Activated naive CD8-positive, alpha-beta T cell treated with anti-CD3 and anti-CD28 coated beads, Interleukin-2, amount 10 ng/mL, durations not matched to agents 7 days and 5 days (primary cell): ENCODE measurements at regions not wholly inside any gene's neighbourhood (a gene's known extent, or its start where the extent isn't known, plus 50 kb on each side); places are given as distances from the start of the nearest gene placed in this dataset.

ENCODE experiments used
- ATAC-seq: fragments of 150-1000 bp; cut with Tn5 transposase; one replicate; pipeline ENCODE4 v1.10.0; 2021; ENCODE audit warnings: low read depth, moderate library complexity
- POLR2A ChIA-PET: fragments of 350-600 bp; sonication (Branson Sonifier 250); formaldehyde crosslinking; loops from one replicate; lab custom pipeline; 2021; ENCODE audit warnings: antibody characterized with exemption; lab: Charles Lee
- DNase-seq: peaks from one replicate; pipeline ENCODE4 v3.0.0; 2021
- H3K27ac Mint-ChIP-seq: one replicate; pipeline ENCODE4 v1.8.0; 2022; ENCODE audit warnings: mild to moderate bottlenecking, mixed read lengths
- H3K27me3 Mint-ChIP-seq: one replicate; pipeline ENCODE4 v1.8.0; 2022; ENCODE audit warnings: mild to moderate bottlenecking, moderate library complexity, mixed read lengths
- H3K36me3 Mint-ChIP-seq: one replicate; pipeline ENCODE4 v1.8.0; 2021; ENCODE audit warnings: mild to moderate bottlenecking, mixed read lengths
- H3K4me1 Mint-ChIP-seq: one replicate; pipeline ENCODE4 v1.8.0; 2021; ENCODE audit warnings: mixed read lengths
- H3K4me3 Mint-ChIP-seq: one replicate; pipeline ENCODE4 v1.8.0; 2022; ENCODE audit warnings: mild to moderate bottlenecking, moderate library complexity, mixed read lengths
- H3K9me3 Mint-ChIP-seq: one replicate; pipeline ENCODE4 v1.8.0; 2021; ENCODE audit warnings: mixed read lengths

GRCh38 chr20:40805592-40805991 is 116.6 kb upstream of the MAFB start:
- no peak overlapping the region for H3K4me3 Mint-ChIP-seq
- DNase-seq (no peak), ATAC-seq (no peak)
- H3K9me3 Mint-ChIP-seq = no peaks in the 10 kb centered on the region
- POLR2A ChIA-PET = no interaction called here
- H3K36me3 Mint-ChIP-seq = no peaks in the 10 kb centered on the region
- H3K27ac Mint-ChIP-seq = no peak overlapping the region
- peaks cover 16% of the 10 kb centered on the region for H3K27me3 Mint-ChIP-seq
- H3K4me1 Mint-ChIP-seq = peaks cover 3% of the 10 kb centered on the region

DNA sequence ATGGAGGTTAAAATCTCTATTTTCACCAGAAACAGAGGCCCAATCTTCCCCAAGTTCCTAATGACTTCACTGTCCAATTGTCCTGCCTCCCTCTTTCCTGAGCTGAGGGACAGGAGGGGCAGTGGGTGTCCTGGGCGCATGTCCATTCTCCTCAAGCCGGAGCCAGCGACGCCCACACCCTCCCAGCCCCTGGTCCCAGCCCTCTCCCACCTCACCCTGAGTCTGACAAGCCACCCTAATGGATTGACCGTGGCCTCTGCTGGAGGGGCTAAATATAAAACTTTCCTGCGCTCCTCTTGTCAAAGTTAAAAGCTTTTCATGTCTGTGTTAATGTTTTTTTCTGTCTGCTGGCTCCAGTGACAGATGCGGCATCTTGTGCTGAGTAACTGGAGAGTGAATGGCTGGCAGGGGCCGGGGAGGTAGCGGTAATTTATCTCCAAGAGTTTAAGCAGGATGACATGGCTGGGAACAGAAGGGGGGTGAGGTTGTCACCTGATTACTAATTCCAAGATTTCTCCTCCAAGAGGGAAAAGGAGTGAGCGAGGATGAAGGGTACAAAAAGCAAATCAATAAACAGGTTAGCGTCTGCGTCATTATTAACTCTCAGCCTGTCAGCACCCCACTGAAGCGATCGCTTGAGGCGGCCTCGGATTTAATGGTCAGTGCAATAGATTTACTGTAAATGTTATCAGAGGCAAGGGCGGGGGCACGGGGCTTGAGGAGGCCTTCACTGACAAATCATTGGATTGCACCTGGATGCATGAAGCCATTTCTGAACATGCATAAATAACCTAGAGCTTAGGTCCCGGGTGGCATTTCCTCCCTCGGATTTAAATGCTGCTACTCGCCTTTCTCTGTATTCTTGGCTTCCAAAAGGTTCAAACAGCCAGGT is 118.1 kb upstream of the MAFB start:
- ATAC-seq (no peak), DNase-seq (no peak)
- peaks cover 7% of the 10 kb centered on the region for H3K27me3 Mint-ChIP-seq
- H3K27ac Mint-ChIP-seq = no peak overlapping the region
- POLR2A ChIA-PET = no interaction called here
- no peaks in the 10 kb centered on the region for H3K36me3 Mint-ChIP-seq
- peaks cover 3% of the 10 kb centered on the region for H3K4me1 Mint-ChIP-seq
- H3K4me3 Mint-ChIP-seq = no peak overlapping the region
- no peaks in the 10 kb centered on the region for H3K9me3 Mint-ChIP-seq

DNA sequence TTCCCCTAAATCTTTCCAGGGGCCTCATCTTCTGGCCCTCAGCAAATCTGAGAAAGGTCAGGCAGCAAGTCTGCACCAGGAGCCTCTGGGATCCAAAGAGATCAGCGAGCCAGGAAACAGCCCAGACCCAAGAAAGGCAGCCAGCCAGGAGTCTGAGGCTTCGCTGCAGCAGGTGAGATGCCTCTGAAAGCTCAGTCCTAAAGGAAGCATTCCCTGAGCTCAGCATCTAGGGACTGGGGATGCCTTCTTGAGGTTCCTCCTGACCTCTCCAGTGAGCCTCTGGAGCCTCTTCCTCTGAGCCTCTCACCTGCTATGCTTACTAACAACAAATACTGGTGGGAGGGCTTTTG is 118.8 kb upstream of the MAFB start:
- no peaks in the 10 kb centered on the region for H3K36me3 Mint-ChIP-seq
- ATAC-seq (no peak), DNase-seq (no peak)
- no peak overlapping the region for H3K27ac Mint-ChIP-seq
- H3K27me3 Mint-ChIP-seq = peaks cover 7% of the 10 kb centered on the region
- H3K4me1 Mint-ChIP-seq = peaks cover 3% of the 10 kb centered on the region
- no peak overlapping the region for H3K4me3 Mint-ChIP-seq
- H3K9me3 Mint-ChIP-seq = no peaks in the 10 kb centered on the region
- POLR2A ChIA-PET = no interaction called here

DNA sequence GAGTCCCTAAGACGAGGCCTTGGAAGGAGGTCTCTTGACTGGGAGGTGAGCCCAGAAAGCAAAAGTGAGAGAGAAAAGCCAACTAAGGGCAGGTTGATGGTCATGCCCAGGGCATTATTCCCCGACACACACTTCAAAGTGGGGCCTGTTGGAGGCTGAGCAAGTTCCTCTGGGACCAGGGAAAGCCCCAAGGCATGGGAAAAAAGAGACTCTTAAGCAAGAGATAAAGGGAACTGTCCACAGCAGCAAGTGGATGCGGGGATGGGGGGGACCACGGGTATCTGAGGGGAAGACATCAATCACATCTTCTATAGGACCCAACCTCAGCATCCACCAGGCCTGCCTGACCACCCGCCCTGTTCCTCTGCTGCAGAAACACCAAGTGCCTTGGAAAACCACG is 119.9 kb upstream of the MAFB start:
- H3K9me3 Mint-ChIP-seq = no peaks in the 10 kb centered on the region
- POLR2A ChIA-PET = no interaction called here
- DNase-seq = no peak

DNA sequence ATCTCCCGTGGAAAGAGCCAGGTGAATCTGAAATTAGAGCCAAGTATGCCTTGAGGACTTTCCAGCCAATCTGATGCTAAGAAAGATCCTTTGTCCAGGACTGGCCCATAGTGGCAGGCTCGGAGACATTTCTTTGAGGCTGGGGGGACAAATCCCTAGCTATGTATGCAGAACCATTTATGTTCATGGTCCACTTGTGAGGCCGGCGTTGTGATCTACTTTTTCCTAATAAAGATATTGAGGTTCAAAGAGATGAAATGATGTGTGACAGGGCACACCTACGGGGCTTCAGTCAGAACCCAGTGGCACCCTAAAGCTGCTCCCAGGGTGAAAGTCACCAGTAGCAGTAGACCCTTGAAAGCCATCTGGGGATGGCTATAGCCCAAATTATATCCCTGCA is 120.3 kb upstream of the MAFB start:
- peaks cover 3% of the 10 kb centered on the region for H3K4me1 Mint-ChIP-seq
- H3K27me3 Mint-ChIP-seq = peaks cover 8% of the 10 kb centered on the region
- no peak overlapping the region for H3K4me3 Mint-ChIP-seq
- H3K27ac Mint-ChIP-seq = no peak overlapping the region
- POLR2A ChIA-PET = no interaction called here
- ATAC-seq (no peak), DNase-seq (no peak)
- no peaks in the 10 kb centered on the region for H3K36me3 Mint-ChIP-seq
- no peaks in the 10 kb centered on the region for H3K9me3 Mint-ChIP-seq

More for the DNA sequence above, 119.9 kb upstream of the MAFB start:
- peaks cover 3% of the 10 kb centered on the region for H3K4me1 Mint-ChIP-seq
- ATAC-seq = no peak
- H3K36me3 Mint-ChIP-seq = no peaks in the 10 kb centered on the region
- H3K27ac Mint-ChIP-seq = no peak overlapping the region
- no peak overlapping the region for H3K4me3 Mint-ChIP-seq
- H3K27me3 Mint-ChIP-seq = peaks cover 11% of the 10 kb centered on the region

GRCh38 chr20:40810332-40811000 is 121.4 kb upstream of the MAFB start:
- H3K27ac Mint-ChIP-seq = no peak overlapping the region
- ATAC-seq (no peak), DNase-seq (no peak)
- H3K27me3 Mint-ChIP-seq = peaks cover 6% of the 10 kb centered on the region
- H3K4me1 Mint-ChIP-seq = peaks cover 3% of the 10 kb centered on the region
- H3K36me3 Mint-ChIP-seq = no peaks in the 10 kb centered on the region
- H3K4me3 Mint-ChIP-seq = no peak overlapping the region
- POLR2A ChIA-PET = no interaction called here
- H3K9me3 Mint-ChIP-seq = no peaks in the 10 kb centered on the region

DNA sequence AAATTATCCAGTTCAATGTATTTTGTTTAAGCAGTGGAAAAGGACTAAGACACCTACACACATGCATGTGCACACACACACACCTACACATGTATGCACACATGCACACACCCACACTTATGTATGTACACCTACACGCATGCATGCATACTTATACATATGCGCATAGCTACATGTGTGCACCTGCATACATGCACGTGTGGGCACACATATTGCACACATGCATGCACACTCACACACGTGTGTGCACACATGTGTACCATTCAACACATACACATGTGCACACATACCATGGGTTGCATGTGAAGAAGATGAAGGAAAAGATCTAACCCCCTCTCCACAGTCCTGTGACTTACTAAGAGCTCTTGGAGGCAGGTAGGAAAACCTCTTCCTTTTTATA is 122.0 kb upstream of the MAFB start:
- ATAC-seq = no peak
- Mint-ChIP-seq H3K36me3 (no peaks in the 10 kb centered on the region), H3K4me1 (no peaks in the 10 kb centered on the region), H3K27me3 (peaks cover 6% of the 10 kb centered on the region), H3K4me3 (no peak overlapping the region), H3K27ac (no peak overlapping the region), H3K9me3 (no peaks in the 10 kb centered on the region)
- POLR2A ChIA-PET = no interaction called here
- DNase-seq = no peak

DNA sequence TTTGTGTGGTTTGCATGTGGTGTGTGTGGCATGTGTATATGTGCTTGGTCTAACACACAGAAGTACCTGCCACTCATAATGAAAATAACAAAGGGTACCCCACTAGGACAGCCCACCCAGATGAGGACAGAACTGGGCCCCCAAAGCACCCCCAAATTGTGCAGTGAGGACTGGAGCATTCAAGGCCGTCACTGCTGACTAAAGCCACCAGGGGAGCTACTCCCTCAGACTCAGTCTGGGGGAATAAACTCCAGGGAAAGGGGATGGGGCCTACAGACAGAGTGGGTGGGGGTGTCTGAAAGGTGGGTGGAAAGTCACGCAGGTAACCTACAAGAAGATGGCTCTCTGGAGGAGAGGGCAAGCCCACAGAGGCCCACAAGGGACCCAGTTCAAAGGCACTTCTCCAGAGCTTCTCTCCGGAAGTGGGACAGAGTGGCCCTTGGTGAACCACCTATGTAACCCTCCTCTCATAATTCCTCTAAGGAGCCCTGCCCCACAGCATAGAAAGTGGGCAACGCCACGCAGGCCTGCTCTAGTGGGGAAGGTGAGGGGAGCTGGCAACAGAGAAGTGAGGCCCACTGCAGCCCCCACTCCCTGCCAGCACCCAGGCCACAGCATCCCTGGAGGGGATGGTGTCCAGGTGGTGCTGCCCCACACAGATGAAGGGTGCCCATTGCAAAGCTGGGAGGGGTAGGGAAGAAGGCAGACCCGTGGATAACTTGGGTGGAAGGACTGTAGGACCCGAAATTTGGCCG is 122.8 kb upstream of the MAFB start:
- no peak overlapping the region for H3K27ac Mint-ChIP-seq
- no peaks in the 10 kb centered on the region for H3K4me1 Mint-ChIP-seq
- DNase-seq (no peak), ATAC-seq (no peak)
- POLR2A ChIA-PET = no interaction called here
- H3K9me3 Mint-ChIP-seq = no peaks in the 10 kb centered on the region
- peaks cover 8% of the 10 kb centered on the region for H3K27me3 Mint-ChIP-seq
- H3K4me3 Mint-ChIP-seq = no peak overlapping the region
- no peaks in the 10 kb centered on the region for H3K36me3 Mint-ChIP-seq

GRCh38 chr20:40812415-40812925 is 123.4 kb upstream of the MAFB start:
- POLR2A ChIA-PET = no interaction called here
- H3K27ac Mint-ChIP-seq = no peak overlapping the region

DNA sequence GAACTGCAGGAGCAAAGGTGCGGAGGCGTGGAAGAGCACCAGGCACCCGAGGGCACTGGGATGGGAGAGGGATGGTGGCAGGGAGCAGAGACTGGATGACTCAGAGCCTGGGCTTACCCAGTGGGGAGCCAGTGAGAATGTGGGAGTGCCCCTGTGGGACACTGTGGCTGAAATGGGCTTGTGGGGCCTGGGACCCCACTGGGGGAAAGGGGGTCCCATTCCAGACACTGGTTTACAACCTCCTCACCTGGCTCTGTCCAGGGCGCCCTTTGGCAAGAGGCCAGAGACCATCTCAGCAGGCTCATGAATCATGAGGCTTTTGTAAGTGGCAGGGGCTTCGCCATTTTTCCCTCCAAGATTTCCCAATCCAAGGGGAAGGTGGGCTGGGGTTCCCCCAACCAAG is 124.0 kb upstream of the MAFB start:
- H3K4me3 Mint-ChIP-seq = no peak overlapping the region
- H3K9me3 Mint-ChIP-seq = no peaks in the 10 kb centered on the region
- ATAC-seq (no peak), DNase-seq (no peak)
- H3K4me1 Mint-ChIP-seq = no peaks in the 10 kb centered on the region
- no peaks in the 10 kb centered on the region for H3K36me3 Mint-ChIP-seq
- POLR2A ChIA-PET = no interaction called here
- H3K27ac Mint-ChIP-seq = no peak overlapping the region
- peaks cover 8% of the 10 kb centered on the region for H3K27me3 Mint-ChIP-seq

More at GRCh38 chr20:40812415-40812925, 123.4 kb upstream of the MAFB start:
- no peak overlapping the region for H3K4me3 Mint-ChIP-seq
- no peaks in the 10 kb centered on the region for H3K36me3 Mint-ChIP-seq
- no peak for DNase-seq
- H3K27me3 Mint-ChIP-seq = peaks cover 8% of the 10 kb centered on the region
- no peaks in the 10 kb centered on the region for H3K4me1 Mint-ChIP-seq
- no peak for ATAC-seq
- no peaks in the 10 kb centered on the region for H3K9me3 Mint-ChIP-seq

GRCh38 chr20:40813708-40814630 is 124.9 kb upstream of the MAFB start:
- H3K4me1 Mint-ChIP-seq = no peaks in the 10 kb centered on the region
- POLR2A ChIA-PET = no interaction called here
- H3K9me3 Mint-ChIP-seq = peaks cover 3% of the 10 kb centered on the region
- no peak for ATAC-seq
- no peak overlapping the region for H3K27ac Mint-ChIP-seq
- peaks cover 8% of the 10 kb centered on the region for H3K27me3 Mint-ChIP-seq
- H3K4me3 Mint-ChIP-seq = no peak overlapping the region
- no peaks in the 10 kb centered on the region for H3K36me3 Mint-ChIP-seq
- DNase-seq = no peak

- Mint-ChIP-seq H3K4me1 (no peaks in the 10 kb centered on the region), H3K9me3 (peaks cover 3% of the 10 kb centered on the region), H3K36me3 (no peaks in the 10 kb centered on the region), H3K27me3 (peaks cover 8% of the 10 kb centered on the region), H3K27ac (no peak overlapping the region), H3K4me3 (no peak overlapping the region)
- ATAC-seq (no peak), DNase-seq (no peak)
- POLR2A ChIA-PET = no interaction called here
Observed at GRCh38 chr20:40814631-40814960, 125.6 kb upstream of the MAFB start.
